Stimulated activated effector memory CD8-positive, alpha-beta T cell treated with anti-CD3 and anti-CD28 coated beads, Interleukin-12 subunit alpha, Interleukin-12 subunit beta, amount 100 ng/mL, for 72 hours (primary cell): ENCODE measurements at regions not wholly inside any gene's neighbourhood (a gene's known extent, or its start where the extent isn't known, plus 50 kb on each side); places are given as distances from the start of the nearest gene placed in this dataset.
A peak's percentile ranks its signal among the peaks of the same experiment; 100 is the strongest.
"Not testable (repeated sequence)": the region's sequence is repeated elsewhere in the genome, so short reads cannot be mapped to it uniquely, and the experiment has no call there.

Experiments used
- ATAC-seq: fragments of 150-1000 bp; cut with Tn5 transposase; 2 replicates; pipeline ENCODE4 v1.10.0; 2021
- DNase-seq, 2 donors: peaks; one replicate each; pipeline ENCODE4 v3.0.0; 2021 to 2022; ENCODE audit warnings: low spot score in 2 of 2
- H3K27ac Mint-ChIP-seq: one replicate; pipeline ENCODE4 v1.8.0; 2022; ENCODE audit warnings: mild to moderate bottlenecking, mixed read lengths
- H3K36me3 Mint-ChIP-seq: one replicate; pipeline ENCODE4 v1.8.0; 2022; ENCODE audit warnings: mild to moderate bottlenecking, mixed read lengths
- H3K4me1 Mint-ChIP-seq: one replicate; pipeline ENCODE4 v1.8.0; 2022; ENCODE audit warnings: mixed read lengths
- H3K4me3 Mint-ChIP-seq: one replicate; pipeline ENCODE4 v1.8.0; 2022; ENCODE audit warnings: mild to moderate bottlenecking, mixed read lengths
- H3K9me3 Mint-ChIP-seq: one replicate; pipeline ENCODE4 v1.8.0; 2022; ENCODE audit warnings: mixed read lengths

DNA sequence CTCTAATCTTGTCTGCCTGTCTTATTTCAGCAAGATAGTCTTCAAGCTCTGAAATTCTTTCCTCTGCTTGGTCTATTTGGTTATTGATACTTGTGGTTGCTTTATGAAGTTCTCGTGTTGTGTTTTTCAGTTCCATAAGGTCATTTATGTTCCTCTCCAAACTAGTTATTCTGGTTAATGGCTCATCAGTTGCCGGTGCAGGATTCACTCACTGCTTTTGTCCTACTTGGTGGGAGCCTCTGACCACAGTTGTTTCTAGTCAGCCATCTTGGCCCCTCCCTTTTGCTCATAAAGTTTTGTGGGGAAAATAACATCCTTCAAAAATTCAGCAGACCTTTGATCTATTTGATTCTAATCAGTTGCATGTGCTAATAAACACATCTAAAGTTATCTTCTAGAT, 158.6 kb upstream of the PARD3B start:
- ATAC-seq: no peak
- Mint-ChIP-seq H3K4me3 (no peak overlapping the region), H3K9me3 (peaks cover under 1% of the 10 kb centered on the region), H3K36me3 (no peaks in the 10 kb centered on the region), H3K4me1 (no peaks in the 10 kb centered on the region), H3K27ac (no peak overlapping the region)
- no peak for DNase-seq

DNA sequence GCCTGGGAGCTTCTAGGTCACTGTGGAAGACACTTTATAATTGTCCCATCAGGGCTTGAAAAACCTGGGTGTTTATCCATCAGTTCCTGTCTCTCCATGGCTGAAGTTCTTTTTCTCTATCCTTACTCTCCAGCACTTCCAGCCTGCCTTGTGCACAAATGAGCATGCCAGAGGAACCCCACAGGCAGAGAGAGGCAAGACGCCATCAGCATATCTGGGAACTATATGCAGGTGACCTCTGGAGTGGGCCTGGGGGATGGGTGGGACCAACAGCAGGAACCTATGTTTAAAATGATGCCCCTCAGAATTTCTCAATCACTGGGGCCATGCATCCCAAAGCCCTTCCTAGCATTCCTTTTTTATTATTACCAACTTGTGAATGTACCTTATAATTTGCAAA, 156.2 kb upstream of the PARD3B start:
- DNase-seq (no peak), ATAC-seq (no peak)
- Mint-ChIP-seq H3K36me3 (no peaks in the 10 kb centered on the region), H3K27ac (no peak overlapping the region), H3K4me3 (no peak overlapping the region), H3K9me3 (no peaks in the 10 kb centered on the region), H3K4me1 (no peaks in the 10 kb centered on the region)

DNA sequence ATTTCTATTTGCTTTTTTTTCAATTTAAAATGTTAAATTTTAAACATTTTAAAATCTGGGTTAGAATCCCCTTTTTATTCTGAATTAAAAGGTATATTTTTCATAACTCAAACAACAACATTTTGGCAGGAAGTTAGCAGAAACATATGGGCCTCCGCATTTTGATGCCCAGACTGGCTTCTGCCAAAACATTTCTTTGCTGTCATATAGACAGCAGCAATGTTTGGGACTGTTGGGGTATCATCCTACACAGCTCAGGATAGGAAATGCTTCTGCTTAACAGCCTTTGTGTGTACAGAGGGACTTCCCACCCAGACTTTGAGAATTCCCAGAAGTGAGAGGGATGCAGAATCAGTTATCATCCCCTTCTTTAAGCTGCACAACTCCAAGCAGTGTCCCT, 155.4 kb upstream of the PARD3B start:
- ATAC-seq: no peak
- H3K4me3 Mint-ChIP-seq: no peak overlapping the region
- H3K4me1 Mint-ChIP-seq: no peaks in the 10 kb centered on the region
- H3K27ac Mint-ChIP-seq: no peak overlapping the region
- H3K9me3 Mint-ChIP-seq: no peaks in the 10 kb centered on the region
- DNase-seq: no peak
- H3K36me3 Mint-ChIP-seq: no peaks in the 10 kb centered on the region

DNA sequence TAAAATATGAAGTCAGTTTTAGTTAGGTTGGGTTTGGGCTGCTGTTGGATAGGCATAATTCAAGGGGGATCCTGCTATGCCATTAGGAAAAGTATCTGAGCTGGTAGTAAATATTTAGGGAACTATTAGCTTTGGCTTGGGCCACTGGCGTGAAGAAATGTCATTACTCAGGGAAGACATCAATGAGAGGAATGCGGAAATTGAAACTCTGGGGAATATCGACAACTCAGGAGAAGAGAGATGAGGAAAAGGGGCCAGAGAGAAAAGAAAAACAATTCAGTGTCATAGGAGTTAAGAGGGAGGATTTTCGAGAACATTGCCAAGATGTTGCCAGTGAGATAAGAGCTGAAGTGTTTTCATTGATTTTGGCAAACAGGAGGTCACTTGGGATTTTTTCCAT, 149.7 kb upstream of the PARD3B start:
- Mint-ChIP-seq H3K27ac (no peak overlapping the region), H3K4me1 (no peaks in the 10 kb centered on the region), H3K9me3 (no peaks in the 10 kb centered on the region), H3K4me3 (no peak overlapping the region), H3K36me3 (no peaks in the 10 kb centered on the region)
- no peak for ATAC-seq
- no peak for DNase-seq

DNA sequence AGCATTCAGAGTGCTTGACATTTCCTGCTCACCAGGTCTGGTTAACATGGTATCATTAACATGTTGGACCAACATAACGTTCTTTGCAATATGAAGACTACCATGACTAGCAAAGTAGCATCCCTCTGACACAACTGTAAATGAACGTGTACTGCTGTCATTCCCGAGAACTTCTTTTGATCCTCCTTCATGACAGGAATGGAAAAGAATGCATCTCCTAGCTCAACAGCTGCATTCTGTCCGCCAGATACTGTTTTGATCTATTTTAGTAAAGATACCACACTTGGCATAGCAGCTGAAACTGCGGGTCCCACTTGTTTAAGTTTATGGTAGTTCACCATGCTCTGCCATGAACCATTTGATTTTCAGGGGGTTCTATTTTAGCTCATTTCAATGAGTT, 144.2 kb upstream of the PARD3B start:
- DNase-seq (no peak), ATAC-seq (no peak)
- H3K4me3 Mint-ChIP-seq: no peak overlapping the region
- H3K36me3 Mint-ChIP-seq: no peaks in the 10 kb centered on the region
- no peaks in the 10 kb centered on the region for H3K4me1 Mint-ChIP-seq
- peaks cover 4% of the 10 kb centered on the region for H3K9me3 Mint-ChIP-seq
- no peak overlapping the region for H3K27ac Mint-ChIP-seq

DNA sequence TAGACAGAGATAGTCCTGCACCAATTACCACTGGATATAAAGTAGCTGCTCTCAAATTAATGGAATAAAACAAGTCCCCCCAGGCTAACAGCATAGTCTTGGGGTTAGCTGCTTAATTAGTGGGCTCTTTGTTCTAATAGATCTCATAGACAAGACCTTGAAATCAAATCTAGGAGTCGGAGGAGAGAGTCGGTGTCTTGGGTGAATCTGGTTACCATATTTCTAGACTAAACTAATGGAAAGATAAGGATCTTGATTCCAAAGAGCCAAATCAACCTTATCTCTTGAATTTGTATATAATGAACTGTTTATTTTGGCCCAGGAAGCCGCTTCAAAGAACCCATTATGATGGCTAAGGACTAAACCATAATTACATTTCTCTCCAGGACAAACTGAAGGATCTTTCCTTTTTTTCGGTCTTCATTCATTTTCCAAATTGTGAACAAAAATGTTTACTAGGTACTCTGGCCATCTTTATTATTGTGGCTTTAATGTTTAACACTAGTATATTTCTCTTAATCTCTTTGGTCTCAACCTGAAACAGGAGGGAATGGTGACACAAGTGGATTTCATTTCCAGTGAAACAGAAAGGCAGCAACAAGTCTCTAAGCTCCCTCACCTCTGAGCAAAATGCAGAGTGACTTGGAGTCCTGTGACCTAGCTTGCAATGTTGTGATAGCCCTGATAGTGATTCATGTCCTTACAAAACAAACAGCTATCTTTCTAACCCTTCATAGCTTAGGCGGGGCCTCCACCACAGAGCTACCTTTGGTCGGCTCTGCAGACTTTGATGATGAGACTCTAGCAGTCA, 137.9 kb upstream of the PARD3B start:
- DNase-seq: no peak
- Mint-ChIP-seq H3K36me3 (no peaks in the 10 kb centered on the region), H3K4me1 (no peaks in the 10 kb centered on the region)

DNA sequence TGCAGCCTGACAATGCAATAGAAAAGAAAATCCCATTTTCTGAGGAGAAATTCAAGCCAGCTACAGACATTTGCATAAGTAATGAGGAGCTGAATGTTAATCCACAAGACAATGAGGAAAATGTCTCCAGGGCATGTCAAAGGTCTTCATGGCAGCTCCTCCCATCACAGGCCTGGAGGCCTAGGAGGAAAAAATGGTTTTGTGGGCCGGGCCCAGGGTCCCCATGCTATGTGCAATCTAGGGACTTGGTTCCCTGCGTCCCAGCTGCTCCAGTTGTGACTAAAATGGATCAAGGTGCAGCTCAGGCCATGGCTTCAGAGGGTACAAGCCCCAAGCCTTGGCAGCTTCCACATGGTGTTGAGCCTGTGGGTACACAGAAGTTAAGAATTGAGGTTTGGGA, 132.5 kb upstream of the PARD3B start:
- not testable (repeated sequence) for H3K4me1 Mint-ChIP-seq, ATAC-seq, H3K27ac Mint-ChIP-seq

More for the DNA sequence above, 137.9 kb upstream of the PARD3B start:
- Mint-ChIP-seq H3K27ac (no peak overlapping the region), H3K9me3 (peaks cover 9% of the 10 kb centered on the region), H3K4me3 (no peak overlapping the region)
- no peak for ATAC-seq

DNA sequence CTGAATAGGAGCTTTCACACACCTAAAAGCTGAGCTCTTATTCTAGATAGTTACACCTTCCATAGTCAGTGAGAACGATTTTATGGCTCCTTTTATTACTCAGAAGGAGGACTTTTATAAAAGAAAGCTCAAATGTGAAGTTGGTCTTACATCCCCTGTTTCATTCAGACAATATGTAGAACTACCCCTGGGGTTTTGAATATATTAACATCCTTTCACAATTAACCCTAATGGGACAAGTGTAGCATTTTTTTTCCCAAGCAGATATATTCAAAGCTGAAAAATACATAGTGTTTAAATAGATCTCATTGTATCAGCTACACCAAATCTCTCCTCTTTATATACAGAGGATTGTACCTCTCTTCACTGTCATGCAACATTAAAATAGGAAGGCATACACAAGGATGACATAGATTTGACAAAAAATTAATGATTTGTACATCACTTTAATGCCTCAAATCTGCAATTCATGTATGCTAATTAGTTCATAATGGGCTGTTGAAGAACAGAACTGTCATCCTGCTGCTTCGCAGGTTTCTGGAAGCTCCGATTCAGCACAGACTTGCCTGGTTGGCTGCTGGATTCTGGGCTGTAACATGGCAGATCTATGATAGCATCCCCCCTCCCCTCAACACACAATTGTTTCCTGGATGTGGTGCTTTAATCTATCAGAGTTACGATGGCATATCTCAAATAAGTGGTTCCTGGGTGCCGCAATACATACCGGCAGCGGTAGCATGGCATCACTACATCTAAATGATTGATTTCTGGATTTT, 129.7 kb upstream of the PARD3B start:
- DNase-seq: no peak
- H3K4me3 Mint-ChIP-seq: no peak overlapping the region
- no peak for ATAC-seq
- no peaks in the 10 kb centered on the region for H3K36me3 Mint-ChIP-seq
- no peaks in the 10 kb centered on the region for H3K4me1 Mint-ChIP-seq
- H3K9me3 Mint-ChIP-seq: peaks cover 6% of the 10 kb centered on the region
- no peak overlapping the region for H3K27ac Mint-ChIP-seq

More for the DNA sequence above, 132.5 kb upstream of the PARD3B start:
- not testable (repeated sequence) for H3K4me3 Mint-ChIP-seq, DNase-seq, H3K36me3 Mint-ChIP-seq, H3K9me3 Mint-ChIP-seq

DNA sequence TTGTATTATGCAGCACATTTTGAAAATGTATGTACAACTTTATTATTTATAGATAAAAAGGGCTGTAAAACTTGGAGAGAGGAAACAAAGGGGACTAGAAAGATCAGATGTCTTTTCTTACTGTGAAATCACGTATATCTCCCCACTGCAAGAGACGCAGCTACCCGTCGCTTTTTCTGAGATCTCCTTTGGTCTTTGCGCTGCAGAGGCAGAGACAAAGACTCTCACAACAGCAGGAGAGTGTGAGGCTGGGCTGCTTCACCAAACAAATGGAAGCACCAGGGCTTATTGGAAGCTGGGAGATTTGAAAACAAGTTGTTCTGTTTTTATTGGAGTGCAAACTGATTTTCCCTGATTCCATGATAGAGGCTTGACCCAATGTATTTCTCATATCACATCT, 129.0 kb upstream of the PARD3B start:
- DNase-seq (no peak), ATAC-seq (no peak)
- Mint-ChIP-seq H3K36me3 (no peaks in the 10 kb centered on the region), H3K4me1 (no peaks in the 10 kb centered on the region), H3K27ac (no peak overlapping the region), H3K9me3 (peaks cover 6% of the 10 kb centered on the region), H3K4me3 (no peak overlapping the region)

DNA sequence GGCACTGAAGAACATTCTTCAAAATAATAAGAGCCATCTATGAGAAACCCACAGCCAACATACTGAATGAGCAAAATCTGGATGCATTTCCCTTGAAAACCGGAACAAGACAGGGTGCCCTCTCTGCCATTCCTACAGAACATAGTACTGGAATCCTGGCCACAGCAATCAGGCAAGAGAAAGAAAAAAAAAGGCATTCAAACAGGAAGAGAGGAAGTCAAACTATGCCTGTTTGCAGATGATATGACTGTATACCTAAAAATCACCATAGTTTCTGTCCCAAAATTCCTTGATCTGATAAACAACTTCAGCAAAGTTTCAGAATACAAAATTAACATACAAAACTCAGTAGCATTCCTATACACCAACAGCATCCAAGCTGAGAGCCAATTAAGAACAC, 119.5 kb upstream of the PARD3B start:
- Mint-ChIP-seq H3K36me3 (no peaks in the 10 kb centered on the region), H3K9me3 (peaks cover 3% of the 10 kb centered on the region), H3K4me3 (no peak overlapping the region), H3K4me1 (no peaks in the 10 kb centered on the region), H3K27ac (no peak overlapping the region)
- DNase-seq (no peak), ATAC-seq (no peak)

DNA sequence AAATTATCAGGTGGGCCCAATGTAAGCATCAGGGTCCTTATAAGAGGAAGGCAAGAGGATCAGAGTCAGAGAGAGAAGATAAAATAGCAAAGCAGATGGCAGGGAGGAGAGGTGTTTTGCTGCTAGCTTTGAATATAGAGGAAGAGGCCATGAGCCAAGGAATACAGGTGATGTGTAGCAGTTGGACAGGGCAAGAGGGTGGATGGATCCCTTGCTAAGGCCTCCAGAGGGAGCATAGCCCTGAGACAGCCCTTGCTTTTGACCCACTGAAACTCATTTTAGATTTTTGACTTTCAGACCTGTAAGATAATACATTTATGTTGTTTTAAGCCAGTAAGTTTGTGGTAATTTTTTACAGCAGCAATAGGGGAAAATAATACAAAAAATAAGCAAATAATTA, 116.6 kb upstream of the PARD3B start:
- Mint-ChIP-seq H3K4me1 (no peaks in the 10 kb centered on the region), H3K36me3 (no peaks in the 10 kb centered on the region), H3K27ac (no peak overlapping the region), H3K9me3 (peaks cover 10% of the 10 kb centered on the region), H3K4me3 (no peak overlapping the region)
- ATAC-seq (peak; percentile 32), DNase-seq (no peak)

DNA sequence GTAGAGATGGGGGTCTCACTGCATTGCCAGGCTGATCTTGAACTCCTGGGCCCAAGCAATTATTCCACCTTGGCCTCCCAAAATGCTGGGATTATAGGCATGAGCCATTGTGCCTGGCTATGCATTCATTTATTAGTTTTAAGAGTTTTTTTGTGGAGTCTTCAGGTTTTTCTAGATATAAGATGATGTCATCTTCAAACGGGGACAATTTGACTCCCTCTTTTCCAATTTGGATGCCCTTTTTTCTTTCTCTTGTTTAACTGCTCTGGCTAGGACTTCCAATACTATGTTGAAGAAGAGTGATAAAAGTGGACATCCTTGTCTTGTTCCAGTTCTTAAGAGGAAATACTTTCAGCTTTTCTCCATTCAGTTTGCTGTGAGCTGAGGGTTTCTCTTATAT, 113.7 kb upstream of the PARD3B start:
- no peak for ATAC-seq
- H3K4me3 Mint-ChIP-seq: no peak overlapping the region

DNA sequence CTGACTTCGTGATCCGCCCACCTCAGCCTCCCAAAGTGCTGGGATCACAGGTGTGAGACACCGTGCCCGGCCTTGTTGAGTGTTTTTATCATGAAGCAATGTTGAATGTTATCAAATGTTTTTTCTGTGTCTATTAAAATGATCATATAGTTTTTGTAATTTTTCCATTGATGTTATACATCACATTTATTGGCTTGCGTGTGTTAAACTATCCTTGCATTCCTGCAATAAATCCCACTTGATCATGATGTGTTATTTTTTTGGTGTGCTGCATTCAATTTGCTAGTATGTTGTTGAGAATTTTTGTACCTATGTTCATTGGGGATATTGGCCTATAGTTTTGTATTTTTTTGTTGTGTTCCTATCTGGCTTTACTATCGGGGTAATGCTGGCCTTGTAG, 113.1 kb upstream of the PARD3B start:
- ATAC-seq: no peak
- Mint-ChIP-seq H3K4me3 (no peak overlapping the region), H3K9me3 (peaks cover 7% of the 10 kb centered on the region), H3K4me1 (no peaks in the 10 kb centered on the region), H3K36me3 (no peaks in the 10 kb centered on the region), H3K27ac (no peak overlapping the region)
- DNase-seq: no peak

More for the DNA sequence above, 113.7 kb upstream of the PARD3B start:
- DNase-seq: no peak
- Mint-ChIP-seq H3K27ac (no peak overlapping the region), H3K36me3 (no peaks in the 10 kb centered on the region), H3K9me3 (peaks cover 7% of the 10 kb centered on the region), H3K4me1 (no peaks in the 10 kb centered on the region)

DNA sequence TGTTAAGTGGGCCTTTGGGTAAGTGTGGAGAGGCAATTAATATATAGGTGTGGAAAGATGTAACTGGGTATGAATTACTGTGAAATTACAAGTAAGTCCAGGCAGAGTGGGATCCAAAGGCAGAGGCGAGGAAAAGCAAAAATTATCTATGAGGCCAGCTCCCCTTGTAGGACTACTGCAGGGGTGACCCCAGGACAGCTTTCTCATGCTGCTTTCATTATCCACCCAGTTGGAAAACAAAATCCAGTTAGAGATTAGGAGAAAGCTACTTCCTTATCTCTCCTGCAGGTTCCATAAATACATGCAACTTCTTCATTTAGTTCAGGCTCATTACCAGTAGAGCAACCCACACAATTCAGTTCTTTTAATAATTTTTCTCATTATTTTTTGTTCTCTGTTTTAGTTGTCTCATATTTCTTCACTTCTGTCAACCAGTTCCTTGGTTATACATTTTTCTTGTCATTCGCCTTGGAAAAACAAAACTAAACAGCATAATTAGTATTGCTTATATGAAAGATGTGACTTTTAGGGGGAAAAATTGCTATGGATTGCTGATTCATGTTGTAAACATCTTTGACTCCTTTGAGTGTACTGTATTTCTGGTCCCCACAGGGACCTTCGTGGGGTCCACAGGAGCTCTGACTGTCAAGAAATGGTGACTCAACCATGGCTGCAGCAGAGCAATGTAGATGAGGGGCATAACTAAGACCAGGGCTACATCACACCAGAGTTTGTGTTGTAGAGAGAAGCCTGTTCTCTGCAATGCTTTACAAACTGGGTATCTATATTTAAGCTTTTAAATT, 110.4 kb upstream of the PARD3B start:
- Mint-ChIP-seq H3K36me3 (no peaks in the 10 kb centered on the region), H3K9me3 (peaks cover 7% of the 10 kb centered on the region), H3K4me3 (no peak overlapping the region), H3K27ac (no peak overlapping the region), H3K4me1 (no peaks in the 10 kb centered on the region)
- ATAC-seq (no peak), DNase-seq (no peak)

DNA sequence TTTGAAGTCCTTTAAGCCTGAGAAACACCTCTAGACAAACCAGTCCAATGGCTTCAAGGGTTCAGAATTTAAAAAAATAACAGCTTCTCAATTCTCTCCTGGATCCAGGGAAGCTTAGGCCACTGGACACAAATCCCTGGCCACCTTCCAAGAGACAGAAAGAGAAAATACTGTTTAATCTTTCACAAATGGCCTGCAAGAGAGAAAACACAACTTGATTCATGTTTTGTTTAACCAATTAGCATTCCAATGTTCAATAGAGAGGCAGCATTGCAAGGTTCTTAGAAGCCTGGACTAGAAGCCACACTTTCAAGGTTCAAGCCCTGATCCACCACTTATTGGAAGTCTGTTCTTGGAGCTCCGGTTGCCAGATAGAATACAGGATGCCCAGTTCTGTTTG, 109.0 kb upstream of the PARD3B start:
- Mint-ChIP-seq H3K4me1 (no peaks in the 10 kb centered on the region), H3K36me3 (no peaks in the 10 kb centered on the region), H3K4me3 (no peak overlapping the region), H3K9me3 (peaks cover 7% of the 10 kb centered on the region), H3K27ac (no peak overlapping the region)
- DNase-seq (no peak), ATAC-seq (no peak)
